H1 (cell line): ENCODE measurements at regions not wholly inside any gene's neighbourhood (a gene's known extent, or its start where the extent isn't known, plus 50 kb on each side); places are given as distances from the start of the nearest gene placed in this dataset.

Experiments used
- GTF2F1 ChIP-seq: IDR thresholded peaks from 2 replicates; pipeline ENCODE4 v1.6.1; 2012; ENCODE audit warnings: low read depth, low read length, improper control_type of control experiment, borderline replicate concordance
- MAFK ChIP-seq: IDR thresholded peaks from 2 replicates; pipeline ENCODE4 v1.6.1; 2012; ENCODE audit warnings: low read depth, mild to moderate bottlenecking, improper control_type of control experiment, low read length
- NANOG ChIP-seq: IDR thresholded peaks from 2 replicates; pipeline ENCODE4 v1.6.1; 2011; ENCODE audit warnings: low read length, low read depth, mild to moderate bottlenecking, inconsistent platforms; ENCODE audit not compliant: insufficient read depth, poor library complexity, severe bottlenecking
- SAP30 ChIP-seq: fragments of 300-600 bp; sonication (generic); IDR thresholded peaks from 2 replicates; pipeline ENCODE4 v1.7.1; 2012; ENCODE audit warnings: low read length, moderate library complexity, mild to moderate bottlenecking, inconsistent platforms; ENCODE audit not compliant: insufficient read depth, insufficient replicate concordance

DNA sequence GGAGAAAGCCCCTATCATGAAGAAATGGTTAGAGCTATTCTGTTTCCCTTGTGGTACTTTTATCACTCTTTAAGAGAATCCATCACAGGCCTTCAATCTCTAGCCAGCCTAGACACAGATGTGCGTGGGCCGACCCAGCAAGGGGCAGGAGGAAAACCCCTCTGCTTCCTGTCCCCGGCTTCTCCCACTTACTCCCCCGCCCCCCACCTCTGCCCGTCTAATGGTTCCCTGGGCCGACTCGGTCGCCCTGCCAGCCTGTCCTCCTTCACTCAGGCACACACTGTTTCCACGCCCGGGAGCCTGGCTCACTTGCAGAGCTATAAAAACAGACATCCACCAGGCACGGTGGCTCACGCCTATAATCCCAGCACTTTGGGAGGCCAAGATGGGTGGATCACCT is 58.3 kb upstream of the TFRC start (continued):
- no peak for TF ChIP-seq NANOG
- no peak for TF ChIP-seq MAFK
- no peak for TF ChIP-seq SAP30
- no peak for TF ChIP-seq GTF2F1
